ENCODE measurements at regions not wholly inside any gene's neighbourhood (a gene's known extent, or its start where the extent isn't known, plus 50 kb on each side); places are given as distances from the start of the nearest gene placed in this dataset.

DNA sequence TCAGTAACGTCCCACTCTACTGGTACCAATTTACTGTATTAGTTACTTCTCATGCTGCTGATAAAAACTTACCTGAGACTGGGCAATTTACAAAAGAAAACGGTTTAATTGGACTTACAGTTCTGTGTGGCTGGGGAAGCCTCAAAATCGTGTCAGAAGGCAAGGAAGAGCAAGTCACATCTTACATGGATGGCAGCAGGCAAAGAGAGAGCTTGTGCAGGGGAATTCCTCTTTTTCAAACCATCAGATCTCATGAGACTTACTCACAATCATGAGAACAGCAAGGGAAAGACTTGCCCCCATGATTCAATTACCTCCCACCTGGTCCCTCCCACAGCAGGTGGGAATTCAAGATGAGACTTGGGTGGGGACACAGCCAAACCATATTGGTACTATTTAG lies 908.2 kb upstream of the NR2F2 start:
- TF ChIP-seq CTCF (IDR thresholded peaks at IDR 0.05): no peak

GRCh38 chr15:95425859-95426258 lies 904.6 kb upstream of the NR2F2 start:
- no peak for TF ChIP-seq CTCF (IDR thresholded peaks at IDR 0.05)

DNA sequence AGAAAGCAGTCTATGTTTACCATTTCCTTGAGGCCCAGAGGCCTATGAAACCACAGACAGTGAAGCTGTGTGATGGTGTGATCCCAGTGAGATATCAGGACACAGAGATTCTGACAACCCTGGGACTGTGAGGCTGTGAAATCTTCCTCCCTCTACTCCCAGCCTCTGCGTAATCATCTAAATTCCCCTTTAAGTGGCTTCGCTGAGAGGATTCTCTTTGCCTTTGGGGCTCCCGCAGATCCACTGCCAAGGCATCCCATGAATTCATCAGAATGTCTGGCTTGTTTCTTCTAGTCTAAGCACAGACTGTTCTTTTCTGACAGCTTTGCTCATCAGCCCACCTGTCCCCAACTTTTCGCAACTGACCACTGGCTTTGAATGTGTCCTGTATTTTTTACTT lies 901.2 kb upstream of the NR2F2 start:
- TF ChIP-seq CTCF (IDR thresholded peaks at IDR 0.05): no peak

DNA sequence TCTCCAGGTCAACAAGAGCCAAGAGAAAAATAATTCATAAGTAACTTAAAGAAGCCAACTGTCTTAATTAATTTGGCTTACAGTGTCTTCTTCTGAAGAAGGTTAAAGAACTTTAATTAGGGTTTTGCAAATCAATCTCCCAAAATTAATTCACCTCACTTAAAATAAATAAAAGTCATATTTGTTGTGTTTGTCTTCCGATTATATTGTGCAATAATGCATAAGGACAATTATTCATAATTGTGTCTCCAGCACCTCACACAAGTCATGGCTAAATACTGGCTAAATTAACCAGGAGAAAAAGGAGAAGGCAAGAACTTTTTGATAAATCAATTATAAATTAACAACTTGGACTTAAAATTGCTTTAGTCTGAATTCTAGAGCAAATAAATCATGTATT lies 899.0 kb upstream of the NR2F2 start:
- TF ChIP-seq CTCF (IDR thresholded peaks at IDR 0.05): no peak

GRCh38 chr15:95432878-95433405 lies 897.6 kb upstream of the NR2F2 start:
- no peak for TF ChIP-seq CTCF (IDR thresholded peaks at IDR 0.05)

- no peak for TF ChIP-seq CTCF (IDR thresholded peaks at IDR 0.05)
These were observed 890.6 kb upstream of the NR2F2 start for GRCh38 chr15:95439922-95440376.

DNA sequence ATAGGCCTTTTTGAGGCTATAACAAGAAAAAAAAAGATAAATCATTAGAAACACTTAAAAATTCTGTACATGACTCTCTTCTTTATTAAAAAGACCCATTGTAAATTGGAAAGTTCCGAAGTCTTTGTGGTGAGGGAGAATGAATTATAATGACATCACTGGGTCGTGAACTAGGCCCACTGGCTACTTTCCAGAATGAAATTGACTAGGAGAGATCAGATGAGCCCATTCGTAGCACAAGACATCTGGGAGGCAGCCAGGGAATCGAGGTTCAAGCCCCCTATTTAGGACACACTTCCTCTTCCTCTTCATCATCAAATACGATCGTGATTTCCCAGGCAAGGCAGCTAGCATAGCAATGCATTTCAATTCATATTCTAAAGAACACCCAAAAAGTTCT lies 889.8 kb upstream of the NR2F2 start:
- no peak for TF ChIP-seq CTCF (IDR thresholded peaks at IDR 0.05)

DNA sequence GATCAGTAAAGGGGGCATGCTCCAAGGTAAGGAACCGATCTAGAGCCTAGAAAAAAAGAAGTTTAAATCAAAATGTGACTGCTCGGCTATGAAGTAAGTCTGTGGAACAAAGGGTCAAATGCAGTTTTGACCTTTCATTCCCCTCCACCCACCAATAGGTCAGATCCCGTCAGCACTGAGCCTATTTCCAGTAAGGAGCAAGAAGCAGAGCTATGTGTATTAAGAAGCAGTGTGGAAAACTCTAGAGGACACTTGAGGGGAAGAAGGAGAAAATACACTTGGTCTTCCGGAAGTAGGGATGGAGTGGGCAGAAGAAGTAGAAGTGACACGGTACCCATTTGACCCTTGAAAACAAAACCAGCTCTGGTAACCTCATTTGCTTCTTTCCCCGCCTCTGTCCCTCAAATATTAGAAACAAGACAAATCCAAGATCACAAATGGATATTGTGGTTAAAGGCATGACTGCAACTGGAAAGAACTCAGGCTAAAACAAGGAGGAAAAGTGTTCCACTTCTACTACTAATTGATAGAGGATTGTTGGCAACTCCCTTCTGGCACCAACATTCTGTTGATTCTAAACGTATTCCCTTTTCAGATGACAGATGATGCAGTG lies 888.3 kb upstream of the NR2F2 start:
- TF ChIP-seq CTCF (IDR thresholded peaks at IDR 0.05): no peak
